8988T (cell line): ENCODE measurements at regions not wholly inside any gene's neighbourhood (a gene's known extent, or its start where the extent isn't known, plus 50 kb on each side); places are given as distances from the start of the nearest gene placed in this dataset.

Source experiments
- DNase-seq: peaks from one replicate; pipeline ENCODE4 v3.0.0; 2011

- DNase-seq: no peak
Observed at GRCh38 chr11:112357488-112357887, 96.8 kb upstream of the PLET1 start.

DNA sequence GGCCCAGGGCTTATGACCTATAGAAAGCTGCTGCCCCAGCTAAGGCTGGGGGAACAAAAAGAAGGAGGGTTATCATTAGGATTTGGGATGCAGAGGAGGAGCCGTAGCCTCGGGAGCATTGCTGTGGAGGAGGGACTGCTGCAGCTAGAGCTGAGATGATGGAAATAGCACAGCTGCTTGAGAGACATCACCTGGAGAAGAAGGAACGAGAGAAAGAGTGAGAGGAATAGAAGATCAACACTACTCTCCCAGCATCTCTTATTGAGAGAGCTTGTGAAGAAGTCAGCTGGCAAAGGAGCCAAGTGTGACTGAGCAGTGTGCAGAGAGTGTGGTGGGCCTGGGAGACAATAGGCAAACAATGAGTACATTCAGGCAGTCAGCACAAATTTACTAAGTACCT, 100.7 kb upstream of the PLET1 start:
- DNase-seq: no peak

DNA sequence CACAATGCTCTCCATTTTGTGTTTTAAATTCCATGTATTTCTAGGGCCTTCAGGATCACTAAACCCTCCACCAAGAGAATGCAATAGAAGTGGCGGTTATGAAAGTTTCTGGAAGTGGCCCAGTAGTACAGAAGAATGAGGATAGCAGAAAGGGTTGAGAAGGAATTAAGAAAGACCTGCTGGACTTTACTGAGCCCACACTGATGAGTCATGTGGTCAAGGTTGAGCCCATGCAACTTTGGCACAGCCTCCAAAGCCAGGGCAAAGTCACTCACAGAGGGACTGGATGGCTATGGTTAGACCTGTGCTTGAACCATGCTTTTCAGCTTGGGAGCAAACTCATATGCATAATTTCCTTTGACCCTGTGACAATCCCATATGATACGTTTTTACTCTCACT, 102.9 kb upstream of the PLET1 start:
- no peak for DNase-seq

- DNase-seq: no peak
Observed at GRCh38 chr11:112364962-112365481, 104.4 kb upstream of the PLET1 start.

DNA sequence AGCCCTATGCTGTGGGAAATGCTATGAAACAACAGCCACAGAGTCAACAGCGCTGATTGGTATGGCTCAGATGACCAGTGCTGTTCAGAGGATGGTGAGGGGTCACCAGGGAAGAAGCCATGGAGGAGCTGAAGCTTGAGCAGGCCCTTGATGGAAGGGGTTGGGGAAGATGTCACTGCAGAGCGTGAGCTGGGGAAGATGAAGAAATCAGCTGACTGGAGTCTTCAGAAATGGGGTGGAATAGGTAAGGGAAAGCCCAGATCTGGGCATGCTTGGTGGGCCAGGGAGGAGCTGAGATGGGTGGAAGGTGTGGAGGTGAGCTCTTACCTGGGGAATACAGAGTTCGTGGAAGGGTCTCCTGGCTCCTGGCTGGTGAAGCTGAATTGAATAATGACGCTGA, 105.4 kb upstream of the PLET1 start:
- DNase-seq: no peak

DNA sequence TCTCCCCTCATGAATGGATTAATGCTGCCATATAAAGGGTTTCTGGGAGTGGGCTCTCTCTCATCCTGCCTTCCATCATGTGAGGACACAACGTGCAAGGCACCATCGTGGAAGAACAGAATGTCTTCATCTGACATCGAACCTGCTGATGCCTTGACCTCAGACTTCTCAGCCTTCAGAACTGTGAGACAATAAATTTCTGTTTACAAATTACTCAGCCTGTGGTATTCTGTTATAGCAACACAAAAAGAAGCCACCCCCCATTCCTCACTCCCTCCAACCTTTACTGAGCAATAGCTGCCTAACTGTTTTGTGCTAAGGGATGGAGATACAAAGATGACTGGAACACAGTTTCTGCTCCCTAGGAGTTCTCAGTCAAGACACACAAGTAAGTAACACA, 106.1 kb upstream of the PLET1 start:
- DNase-seq: no peak

- DNase-seq: no peak
Observed at GRCh38 chr11:112367461-112367860, 106.8 kb upstream of the PLET1 start.

DNA sequence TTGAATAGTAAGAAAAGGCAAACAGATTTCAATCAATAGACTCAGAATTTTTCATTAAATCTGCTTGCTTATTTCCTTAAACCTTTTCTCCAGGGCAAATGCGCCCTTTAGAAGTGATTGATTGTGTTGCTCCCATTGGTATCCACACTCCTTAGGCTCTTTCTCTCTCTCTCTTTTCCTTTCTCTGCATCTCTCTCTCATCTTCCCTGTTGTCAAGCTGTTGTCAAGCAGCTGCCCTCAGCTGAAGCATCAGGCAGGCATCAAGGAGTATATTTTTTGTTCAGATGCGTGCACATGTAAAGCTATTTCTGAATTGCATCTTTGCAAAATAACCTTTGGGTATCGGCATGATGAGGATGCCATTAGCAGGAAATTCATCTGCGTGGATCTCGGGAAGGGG, 107.2 kb upstream of the PLET1 start:
- no peak for DNase-seq

DNA sequence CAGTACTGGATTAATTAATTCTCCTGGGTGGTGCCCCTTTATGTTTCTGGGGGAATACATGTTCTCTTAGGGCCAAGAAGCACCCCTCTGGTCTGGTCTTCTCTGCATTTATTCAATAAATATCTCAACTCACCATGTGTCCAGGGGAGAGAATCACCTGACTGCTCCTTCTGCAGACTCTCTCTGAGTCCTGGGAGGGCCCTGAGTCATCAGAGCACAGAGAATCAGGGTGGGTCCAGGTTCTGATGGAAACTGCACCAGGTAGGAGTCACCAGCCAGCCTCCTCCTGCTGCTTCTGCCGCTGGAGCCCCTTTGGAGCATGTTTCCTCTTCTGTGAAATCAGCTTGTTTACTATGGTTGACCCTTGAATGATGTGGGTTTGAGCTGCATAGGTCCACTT, 107.7 kb upstream of the PLET1 start:
- no peak for DNase-seq

GRCh38 chr11:112369374-112369773, 108.7 kb upstream of the PLET1 start:
- DNase-seq: no peak

DNA sequence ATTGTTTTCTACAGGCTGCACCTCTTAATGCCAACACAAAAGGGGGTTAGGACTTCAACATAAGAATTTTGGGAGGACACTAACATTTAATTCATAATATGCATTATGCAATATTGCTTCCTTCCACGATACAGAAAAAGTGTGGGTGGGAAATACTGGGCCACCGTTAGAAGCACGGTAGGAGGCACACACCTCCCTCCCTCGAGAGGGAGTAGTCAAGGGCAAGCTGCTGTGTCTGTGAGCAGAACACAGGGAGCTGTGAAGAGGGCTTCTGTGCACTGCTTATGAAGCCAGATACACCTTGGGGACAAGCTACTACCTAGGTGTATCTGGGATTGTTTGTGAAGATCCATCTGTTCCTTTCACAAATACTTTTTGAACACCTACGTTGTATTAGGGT, 109.3 kb upstream of the PLET1 start:
- DNase-seq: no peak

DNA sequence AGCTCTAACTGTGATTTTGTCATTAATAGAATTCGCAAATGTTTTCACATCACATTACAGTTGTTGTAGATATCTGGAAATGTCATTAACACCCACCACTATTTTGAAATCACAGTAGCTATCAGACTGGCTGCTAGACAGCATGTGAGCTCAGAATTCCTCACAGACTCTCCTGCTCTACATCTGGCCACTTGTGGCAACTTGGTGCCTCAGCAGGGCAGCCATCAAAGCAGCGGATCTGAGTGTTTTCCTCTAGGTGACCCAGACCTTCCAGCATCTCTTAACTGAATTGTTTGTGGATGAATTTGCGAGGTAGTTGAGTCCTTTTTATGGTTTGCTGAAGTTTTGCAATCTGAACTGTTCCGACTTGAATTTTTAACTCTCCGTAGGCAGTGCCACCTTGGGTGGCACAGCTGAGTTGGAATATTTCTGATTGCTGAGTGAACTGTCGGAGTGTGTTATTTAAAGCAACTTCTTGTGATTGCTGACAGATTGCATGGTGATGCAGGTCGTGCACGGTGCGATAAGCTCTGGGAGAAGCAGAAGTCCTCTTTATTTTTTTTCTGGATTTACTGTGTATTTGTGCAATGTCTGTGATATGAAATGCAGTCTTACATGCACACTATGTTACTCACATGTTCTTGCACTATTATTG, 114.0 kb upstream of the PLET1 start:
- DNase-seq: no peak

GRCh38 chr11:112377946-112378345, 117.3 kb upstream of the PLET1 start:
- no peak for DNase-seq

GRCh38 chr11:112380464-112380863, 119.8 kb upstream of the PLET1 start:
- DNase-seq: no peak

DNA sequence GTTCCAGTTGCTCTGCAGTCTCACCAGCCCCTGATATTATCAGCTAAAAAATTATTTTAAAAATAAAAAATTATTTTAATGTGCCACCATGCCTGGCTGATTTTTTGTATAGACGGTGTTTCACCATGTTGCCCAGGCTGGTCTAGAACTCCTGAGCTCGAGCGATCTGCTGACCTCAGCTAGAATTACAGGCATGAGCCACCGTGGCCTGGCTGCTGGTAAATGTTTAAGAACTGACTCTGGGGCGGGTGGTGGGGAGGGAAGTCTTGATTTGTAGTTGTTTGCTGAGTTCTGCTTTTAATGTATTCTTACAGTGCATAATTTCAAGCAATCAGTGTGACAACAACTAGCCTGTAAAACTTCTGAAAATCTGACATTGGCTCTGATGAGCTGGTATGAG, 120.9 kb upstream of the PLET1 start:
- no peak for DNase-seq

- DNase-seq: no peak
Observed at GRCh38 chr11:112382561-112382960, 121.9 kb upstream of the PLET1 start.

GRCh38 chr11:112388496-112388895, 127.8 kb upstream of the PLET1 start:
- DNase-seq: no peak

DNA sequence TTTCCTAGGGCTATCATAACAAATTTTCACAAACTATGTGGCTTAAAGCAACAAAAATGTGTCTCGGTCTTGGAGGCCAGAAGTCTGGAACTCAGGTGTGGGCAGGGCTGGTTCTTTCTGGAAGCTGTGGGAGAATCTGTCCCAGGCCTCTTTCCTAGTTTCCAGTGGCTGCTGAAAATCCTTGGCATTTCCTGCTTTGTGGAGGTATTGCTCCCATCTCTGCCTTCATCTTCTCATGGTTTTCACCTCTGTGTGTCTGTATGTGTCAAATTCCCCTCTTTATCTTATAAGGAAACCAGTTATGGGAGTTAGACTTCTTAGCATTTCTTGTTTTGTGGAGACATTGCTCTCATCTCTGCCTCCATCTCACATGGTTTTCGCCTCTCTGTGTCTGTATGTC, 130.4 kb upstream of the PLET1 start:
- no peak for DNase-seq

GRCh38 chr11:112392904-112393303, 132.2 kb upstream of the PLET1 start:
- no peak for DNase-seq

DNA sequence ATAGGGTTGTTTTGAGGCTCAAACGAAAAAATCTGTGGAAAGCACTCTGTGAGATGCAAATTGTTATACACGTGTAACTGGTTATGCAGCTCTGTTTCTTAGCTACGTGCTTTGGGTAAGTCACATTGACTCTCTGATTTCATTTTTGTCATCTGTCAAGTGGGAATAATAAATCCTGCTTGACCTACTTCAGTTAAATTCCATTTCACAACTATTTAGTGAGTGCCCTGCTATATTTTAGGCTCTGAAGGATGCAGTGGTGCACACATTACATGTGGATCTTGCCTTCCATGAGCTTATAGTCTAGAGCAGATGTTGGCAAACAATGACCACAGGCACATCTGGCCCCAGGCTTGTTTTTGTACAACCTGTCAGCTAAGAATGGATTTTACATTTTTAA, 133.6 kb upstream of the PLET1 start:
- no peak for DNase-seq

DNA sequence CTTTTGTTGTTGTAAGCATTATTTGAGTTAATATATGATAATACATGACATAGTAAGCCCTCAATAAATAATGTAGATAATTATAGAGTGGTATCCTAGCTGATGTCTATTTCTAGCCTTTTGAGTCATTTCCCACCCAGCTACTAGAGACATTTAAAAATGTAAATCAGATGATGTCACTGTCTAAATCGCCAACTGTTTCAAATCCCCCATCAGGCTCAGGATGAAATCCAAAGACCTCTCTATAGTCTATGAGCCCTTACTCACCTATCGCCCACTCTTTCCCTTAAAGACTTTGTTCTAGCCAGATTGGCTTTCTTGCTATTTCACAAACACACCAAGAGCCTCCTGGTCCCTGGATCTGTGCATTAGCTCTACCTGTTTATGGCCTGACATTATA, 135.4 kb upstream of the PLET1 start:
- no peak for DNase-seq

- no peak for DNase-seq
Observed at GRCh38 chr11:112398798-112399478, 138.3 kb upstream of the PLET1 start.

DNA sequence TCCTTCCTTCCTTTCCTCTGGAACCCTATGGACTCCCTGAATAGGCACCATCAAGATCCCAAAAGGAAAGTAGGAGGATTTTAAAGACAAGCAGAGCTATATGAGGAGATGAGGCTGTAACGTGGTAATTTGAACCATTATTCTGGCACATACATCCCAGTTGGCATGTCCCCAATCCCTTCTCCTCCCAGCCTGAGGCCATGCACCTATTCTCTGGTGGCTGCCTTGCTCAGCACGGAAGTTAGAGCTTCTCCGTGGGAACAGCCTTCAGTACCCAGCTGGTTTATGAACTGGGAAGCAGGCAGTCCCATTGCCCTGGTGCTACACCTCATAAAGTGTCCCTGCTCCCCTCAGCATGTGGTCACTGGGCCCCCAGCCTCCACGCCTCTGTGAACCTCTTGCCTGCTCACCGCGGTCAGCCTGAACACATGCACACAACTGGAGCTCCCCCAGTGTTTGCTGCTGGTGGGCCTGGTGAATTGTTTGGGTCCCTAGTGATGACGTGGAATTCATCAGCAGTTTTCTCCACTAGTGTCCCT, 139.9 kb upstream of the PLET1 start:
- no peak for DNase-seq

DNA sequence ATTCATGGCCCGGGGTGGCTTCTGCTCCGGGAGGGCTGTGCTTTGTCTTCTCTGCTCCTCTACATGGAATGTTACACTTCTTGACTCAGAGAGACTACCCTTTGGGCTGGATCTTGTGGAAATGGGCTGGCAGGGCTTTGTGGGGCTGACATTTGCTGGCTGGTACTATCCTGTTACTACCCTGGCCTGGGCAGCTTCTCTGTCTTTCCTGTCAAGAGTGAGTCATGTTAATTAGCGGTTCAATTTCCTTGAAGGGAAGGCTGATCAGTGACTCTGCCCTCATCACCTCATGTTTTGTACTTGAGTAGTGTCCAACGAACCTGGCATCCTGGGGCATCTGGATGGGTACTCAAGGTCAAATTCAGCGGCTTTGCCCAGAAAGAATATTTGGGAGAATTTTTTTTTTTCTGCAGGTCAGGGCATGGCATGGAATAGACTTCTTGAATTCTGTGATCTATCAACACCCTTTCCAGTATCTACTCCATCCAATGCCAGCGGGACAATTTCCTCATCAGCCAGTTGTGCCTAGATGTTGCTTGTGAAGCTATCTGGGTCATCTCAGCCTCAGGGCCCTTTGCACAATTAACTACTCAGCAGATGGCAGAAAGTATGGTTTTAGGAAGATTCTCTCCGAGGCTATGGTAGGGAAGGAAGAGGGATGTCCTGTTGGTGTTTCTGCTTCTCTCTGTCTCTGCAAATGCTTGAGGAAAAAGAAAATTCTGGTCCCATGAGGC, 140.5 kb upstream of the PLET1 start:
- no peak for DNase-seq
